Left renal pelvis (tissue), 4 donors: ENCODE measurements at regions not wholly inside any gene's neighbourhood (a gene's known extent, or its start where the extent isn't known, plus 50 kb on each side); places are given as distances from the start of the nearest gene placed in this dataset.

ENCODE experiments used
- DNase-seq, 4 donors: peaks; one replicate each; pipeline ENCODE4 v3.0.0-alpha.2; 2013; ENCODE audit warnings: low read depth in 4 of 4, low spot score in 3 of 4

GRCh38 chr2:56693501-56693900 is 509.7 kb downstream of the CCDC85A start:
- DNase-seq = no peak

- no peak for DNase-seq
Measured at GRCh38 chr2:56703001-56703400, 519.2 kb downstream of the CCDC85A start.

- no peak for DNase-seq
Measured at GRCh38 chr2:56705713-56706112, 521.9 kb downstream of the CCDC85A start.

- no peak for DNase-seq
Measured at GRCh38 chr2:56707218-56707617, 523.4 kb downstream of the CCDC85A start.

- DNase-seq = no peak
Measured at GRCh38 chr2:56707650-56708049, 523.9 kb downstream of the CCDC85A start.

GRCh38 chr2:56709181-56709580 is 525.4 kb downstream of the CCDC85A start:
- DNase-seq = no peak

- no peak for DNase-seq
Measured at GRCh38 chr2:56713161-56713676, 529.4 kb downstream of the CCDC85A start.

- DNase-seq = no peak
Measured at GRCh38 chr2:56713978-56714377, 530.2 kb downstream of the CCDC85A start.

GRCh38 chr2:56714400-56714799 is 530.6 kb downstream of the CCDC85A start:
- no peak for DNase-seq

GRCh38 chr2:56715683-56716082 is 531.9 kb downstream of the CCDC85A start:
- DNase-seq = no peak

GRCh38 chr2:56718413-56718812 is 534.6 kb downstream of the CCDC85A start:
- no peak for DNase-seq

- DNase-seq = no peak
Measured at GRCh38 chr2:56729212-56729611, 545.4 kb downstream of the CCDC85A start.

GRCh38 chr2:56732946-56733345 is 549.2 kb downstream of the CCDC85A start:
- DNase-seq = no peak

GRCh38 chr2:56739413-56739812 is 555.6 kb downstream of the CCDC85A start:
- no peak for DNase-seq

GRCh38 chr2:56741601-56742102 is 557.9 kb downstream of the CCDC85A start:
- no peak for DNase-seq

GRCh38 chr2:56743807-56744206 is 560.0 kb downstream of the CCDC85A start:
- no peak for DNase-seq

- peak in 2 of 4 donors; percentile 1 to 6 for DNase-seq
Measured at GRCh38 chr2:56749152-56749752, 565.5 kb downstream of the CCDC85A start.

GRCh38 chr2:56753182-56753581 is 569.4 kb downstream of the CCDC85A start:
- no peak for DNase-seq

- DNase-seq = no peak
Measured at GRCh38 chr2:56754066-56754615, 570.4 kb downstream of the CCDC85A start.

- DNase-seq = no peak
Measured at GRCh38 chr2:56754627-56755026, 570.8 kb downstream of the CCDC85A start.

GRCh38 chr2:56757884-56758545 is 574.2 kb downstream of the CCDC85A start:
- no peak for DNase-seq

- no peak for DNase-seq
Measured at GRCh38 chr2:56763683-56764082, 579.9 kb downstream of the CCDC85A start.
